ENCODE measurements at regions not wholly inside any gene's neighbourhood (a gene's known extent, or its start where the extent isn't known, plus 50 kb on each side); places are given as distances from the start of the nearest gene placed in this dataset.
"Not testable (repeated sequence)": the region's sequence is repeated elsewhere in the genome, so short reads cannot be mapped to it uniquely, and the experiment has no call there.

DNA sequence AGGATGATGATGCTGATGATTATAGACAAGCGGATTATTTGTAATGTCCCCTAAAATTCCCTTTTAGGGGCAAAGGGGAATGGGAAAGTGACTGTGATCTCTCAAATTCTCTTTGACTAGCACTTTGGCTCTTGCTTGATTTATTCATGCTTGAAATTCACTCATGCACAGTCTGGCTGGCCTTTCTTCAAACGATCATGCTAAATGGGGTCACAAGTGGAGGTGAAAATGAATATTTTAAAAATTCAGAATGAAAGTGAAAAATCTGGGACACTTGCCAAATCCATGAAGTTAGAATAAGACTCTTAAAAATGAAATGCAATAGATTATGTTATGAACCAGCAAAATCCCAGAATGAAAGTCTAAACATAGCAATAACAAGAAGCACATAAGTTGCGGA lies 173.4 kb upstream of the RAI2 start:
- POLR2A ChIA-PET (ENCODE audit: partially characterized antibody) = no interaction called here

DNA sequence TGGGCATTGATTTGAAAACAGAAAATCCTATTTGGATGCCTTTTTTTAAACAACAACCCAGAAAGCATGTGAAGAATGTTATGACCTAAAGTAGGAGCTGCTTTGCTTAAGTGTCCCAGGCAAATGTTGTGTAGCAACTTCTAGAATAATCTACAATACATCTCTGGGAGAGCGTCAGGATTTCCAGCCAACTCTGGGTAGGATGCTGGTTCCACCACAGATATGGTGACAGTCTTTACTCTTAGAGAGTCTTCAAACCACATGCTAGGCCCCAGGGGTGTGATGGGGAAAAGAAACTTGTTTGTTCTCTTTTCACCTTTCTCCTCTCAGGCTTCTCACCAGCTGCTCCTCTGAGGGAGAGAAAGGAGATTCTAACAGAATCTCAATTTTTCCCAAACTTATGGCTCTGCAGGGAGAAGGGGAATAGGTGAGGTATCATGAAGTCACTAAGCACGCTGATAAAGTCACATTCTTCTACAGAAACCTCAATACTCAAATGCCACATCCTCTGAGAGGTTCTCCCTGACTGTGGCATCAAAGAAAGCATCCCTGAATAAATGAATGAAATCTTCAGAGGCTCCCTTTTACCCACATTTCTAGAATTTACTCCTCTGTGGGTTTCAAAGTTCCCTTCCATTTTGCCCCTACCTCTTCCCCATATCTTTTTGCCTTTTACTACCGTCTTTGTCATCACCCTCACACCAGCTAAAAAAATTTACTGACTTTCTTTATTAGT lies 171.6 kb upstream of the RAI2 start:
- POLR2A ChIA-PET (ENCODE audit: partially characterized antibody) = no interaction called here
- H3K4me1 ChIP-seq (ENCODE audit: insufficient read depth, low read length) = no peaks in the 10 kb centered on the region
- H3K27ac Mint-ChIP-seq = no peak overlapping the region
- H3K9me3 ChIP-seq (ENCODE audit: control insufficient read depth in 1 of 2, low read length in 2 of 2) = no peaks in the 10 kb centered on the region
- H3K27me3 Mint-ChIP-seq = no peaks in the 10 kb centered on the region
- no peaks in the 10 kb centered on the region for H3K36me3 ChIP-seq (ENCODE audit: insufficient read depth, low read length)
- no peak for DNase-seq
- CTCF ChIA-PET (ENCODE audit: partially characterized antibody) = no interaction called here
- H3K27ac ChIP-seq (ENCODE audit: low read depth, low read length) = no peak overlapping the region
- intact Hi-C loops (cut with micrococcal nuclease) = no loop called here
- no peak overlapping the region for H3K4me3 ChIP-seq (ENCODE audit: low read length in 2 of 2)
- no peaks in the 10 kb centered on the region for H3K36me3 Mint-ChIP-seq
- H3K9me3 Mint-ChIP-seq = no peaks in the 10 kb centered on the region
- H3K4me1 Mint-ChIP-seq = no peaks in the 10 kb centered on the region
- H3K4me3 Mint-ChIP-seq = no peak overlapping the region
- no peaks in the 10 kb centered on the region for H3K27me3 ChIP-seq (ENCODE audit: insufficient read depth, low read length)

More for the DNA sequence above, 173.4 kb upstream of the RAI2 start:
- H3K4me1 Mint-ChIP-seq = no peaks in the 10 kb centered on the region
- no peak for DNase-seq
- no peaks in the 10 kb centered on the region for H3K27me3 Mint-ChIP-seq
- H3K4me3 Mint-ChIP-seq = no peak overlapping the region
- no peaks in the 10 kb centered on the region for H3K9me3 Mint-ChIP-seq
- Histone ChIP-seq H3K36me3 (ENCODE audit: insufficient read depth, low read length) (no peaks in the 10 kb centered on the region), H3K27ac (ENCODE audit: low read depth, low read length) (no peak overlapping the region), H3K27me3 (ENCODE audit: insufficient read depth, low read length) (no peaks in the 10 kb centered on the region), H3K4me3 (ENCODE audit: low read length in 2 of 2) (no peak overlapping the region), H3K4me1 (ENCODE audit: insufficient read depth, low read length) (no peaks in the 10 kb centered on the region), H3K9me3 (ENCODE audit: control insufficient read depth in 1 of 2, low read length in 2 of 2) (no peaks in the 10 kb centered on the region)
- intact Hi-C loops (cut with micrococcal nuclease) = no loop called here
- H3K36me3 Mint-ChIP-seq = no peaks in the 10 kb centered on the region
- CTCF ChIA-PET (ENCODE audit: partially characterized antibody) = no interaction called here
- H3K27ac Mint-ChIP-seq = no peak overlapping the region

DNA sequence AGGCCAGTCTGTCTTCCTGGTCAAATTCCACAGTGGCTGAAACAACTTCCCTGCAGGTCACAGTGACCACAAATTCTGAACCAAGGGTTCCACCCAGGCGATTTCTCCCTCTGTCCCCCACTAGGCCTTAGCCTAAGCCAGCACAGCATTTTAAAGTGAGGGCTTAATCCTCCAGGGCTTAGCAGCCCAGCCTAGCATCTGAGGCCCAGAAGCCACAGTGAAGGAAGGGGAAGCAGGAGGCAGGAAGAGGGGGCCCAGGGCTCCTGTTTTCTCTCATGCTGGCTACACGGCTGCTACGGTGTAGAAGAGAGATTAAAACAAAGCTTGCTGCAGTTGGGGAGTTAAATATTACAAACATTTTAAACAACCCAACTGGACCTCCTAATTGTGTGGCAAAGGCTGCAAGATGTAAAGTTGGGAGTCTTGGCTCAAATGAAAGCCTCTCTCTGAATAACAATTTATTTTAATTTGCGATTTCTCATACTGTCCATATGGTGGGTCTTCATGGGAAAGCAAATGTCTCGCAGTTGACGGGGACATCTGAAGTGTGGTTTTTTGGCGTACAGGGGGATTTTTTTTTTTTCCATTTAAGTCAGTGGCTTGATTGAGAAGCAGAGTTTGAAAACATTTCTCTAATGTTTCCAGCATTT lies 170.8 kb upstream of the RAI2 start:
- no peaks in the 10 kb centered on the region for H3K36me3 Mint-ChIP-seq
- H3K4me3 Mint-ChIP-seq = no peak overlapping the region
- Histone ChIP-seq H3K36me3 (ENCODE audit: insufficient read depth, low read length) (no peaks in the 10 kb centered on the region), H3K4me1 (ENCODE audit: insufficient read depth, low read length) (no peaks in the 10 kb centered on the region), H3K27me3 (ENCODE audit: insufficient read depth, low read length) (no peaks in the 10 kb centered on the region), H3K9me3 (ENCODE audit: control insufficient read depth in 1 of 2, low read length in 2 of 2) (no peaks in the 10 kb centered on the region), H3K27ac (ENCODE audit: low read depth, low read length) (no peak overlapping the region), H3K4me3 (ENCODE audit: low read length in 2 of 2) (no peak overlapping the region)
- no peak for DNase-seq
- no peaks in the 10 kb centered on the region for H3K9me3 Mint-ChIP-seq
- CTCF ChIA-PET (ENCODE audit: partially characterized antibody) = no interaction called here
- no peaks in the 10 kb centered on the region for H3K4me1 Mint-ChIP-seq
- H3K27me3 Mint-ChIP-seq = no peaks in the 10 kb centered on the region
- POLR2A ChIA-PET (ENCODE audit: partially characterized antibody) = no interaction called here
- H3K27ac Mint-ChIP-seq = no peak overlapping the region
- intact Hi-C loops (cut with micrococcal nuclease) = no loop called here

DNA sequence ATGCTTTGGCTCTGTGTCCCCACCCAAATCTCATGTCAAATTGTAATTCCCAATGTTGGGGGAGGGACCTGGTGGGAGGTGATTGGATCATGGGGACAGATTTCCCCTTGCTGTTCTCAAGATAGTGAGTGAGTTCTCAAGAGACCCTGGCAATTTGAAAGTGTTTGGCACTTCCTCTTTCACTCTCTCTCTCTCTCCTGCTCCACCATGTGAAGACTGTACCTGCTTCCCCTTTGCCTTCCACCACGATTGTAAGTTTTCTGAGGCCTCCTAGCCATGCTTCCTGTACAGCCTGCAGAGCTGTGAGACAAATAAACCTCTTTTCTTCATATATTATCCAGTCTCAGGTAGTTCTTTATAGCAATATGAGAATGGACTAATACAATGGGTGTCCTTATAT lies 169.6 kb upstream of the RAI2 start:
- H3K9me3 Mint-ChIP-seq; H3K4me3 ChIP-seq (ENCODE audit: low read length in 2 of 2); DNase-seq; H3K36me3 ChIP-seq (ENCODE audit: insufficient read depth, low read length); H3K36me3 Mint-ChIP-seq; H3K4me1 ChIP-seq (ENCODE audit: insufficient read depth, low read length); H3K4me1 Mint-ChIP-seq; H3K27me3 Mint-ChIP-seq; H3K27ac ChIP-seq (ENCODE audit: low read depth, low read length); H3K9me3 ChIP-seq (ENCODE audit: control insufficient read depth in 1 of 2, low read length in 2 of 2); intact Hi-C loops (cut with micrococcal nuclease); POLR2A ChIA-PET (ENCODE audit: partially characterized antibody); H3K27me3 ChIP-seq (ENCODE audit: insufficient read depth, low read length); H3K4me3 Mint-ChIP-seq; CTCF ChIA-PET (ENCODE audit: partially characterized antibody): not testable (repeated sequence)
- peak overlapping the region in 1 of 7 donors; percentile 2 for H3K27ac Mint-ChIP-seq

DNA sequence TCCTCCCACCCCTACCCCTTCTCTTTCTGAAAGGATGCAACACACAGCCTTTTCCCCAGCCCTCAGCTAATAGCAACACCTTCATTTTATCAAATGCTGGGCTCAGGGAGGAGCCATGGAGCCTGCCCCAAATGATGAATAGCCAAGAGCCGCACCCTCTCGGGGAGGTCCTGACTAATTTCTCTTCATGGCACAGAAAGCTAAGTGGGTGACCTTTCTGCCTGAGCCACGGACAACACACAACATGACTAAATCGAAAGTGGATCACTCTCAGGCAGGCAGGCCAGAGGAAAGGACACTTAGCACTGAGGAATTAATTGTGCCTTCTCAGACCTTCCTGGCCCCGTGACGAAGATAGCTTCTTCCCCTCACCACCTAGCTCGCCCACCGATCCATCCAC lies 165.1 kb upstream of the RAI2 start:
- no peaks in the 10 kb centered on the region for H3K4me1 ChIP-seq (ENCODE audit: insufficient read depth, low read length)
- Mint-ChIP-seq H3K27me3 (peaks cover 0 to 2% of the 10 kb centered on the region in 2 donors), H3K4me1 (no peaks in the 10 kb centered on the region), H3K36me3 (no peaks in the 10 kb centered on the region), H3K9me3 (no peaks in the 10 kb centered on the region), H3K27ac (no peak overlapping the region), H3K4me3 (no peak overlapping the region)
- no peak for DNase-seq
- H3K9me3 ChIP-seq (ENCODE audit: control insufficient read depth in 1 of 2, low read length in 2 of 2) = no peaks in the 10 kb centered on the region
- H3K4me3 ChIP-seq (ENCODE audit: low read length in 2 of 2) = no peak overlapping the region
- intact Hi-C loops (cut with micrococcal nuclease) = no loop called here
- no peaks in the 10 kb centered on the region for H3K36me3 ChIP-seq (ENCODE audit: insufficient read depth, low read length)
- H3K27ac ChIP-seq (ENCODE audit: low read depth, low read length) = no peak overlapping the region
- no peaks in the 10 kb centered on the region for H3K27me3 ChIP-seq (ENCODE audit: insufficient read depth, low read length)
- POLR2A ChIA-PET (ENCODE audit: partially characterized antibody) = no interaction called here
- CTCF ChIA-PET (ENCODE audit: partially characterized antibody) = no interaction called here

DNA sequence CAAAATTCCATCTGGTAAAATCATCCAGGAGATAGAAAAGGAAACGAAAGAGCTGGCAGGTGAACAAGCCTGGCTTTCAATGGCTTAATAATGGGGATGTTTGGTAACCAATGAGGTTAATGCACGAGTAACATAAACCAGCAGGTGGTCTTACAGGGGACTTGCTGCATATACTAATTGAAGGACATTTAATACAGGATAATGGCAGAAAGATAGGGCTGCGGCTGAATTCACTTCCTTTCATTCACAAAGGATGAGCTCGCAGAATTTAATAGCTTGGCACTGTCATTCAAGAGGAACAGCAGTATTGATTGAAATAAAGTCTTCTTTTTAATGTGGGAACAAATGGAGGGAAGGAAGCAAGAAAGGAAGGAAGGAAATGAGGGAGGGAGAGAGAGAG lies 156.3 kb upstream of the RAI2 start:
- H3K36me3 Mint-ChIP-seq = no peaks in the 10 kb centered on the region
- no peak overlapping the region for H3K4me3 ChIP-seq (ENCODE audit: low read length in 2 of 2)
- no peaks in the 10 kb centered on the region for H3K4me1 ChIP-seq (ENCODE audit: insufficient read depth, low read length)
- H3K27ac ChIP-seq (ENCODE audit: low read depth, low read length) = no peak overlapping the region
- no peak overlapping the region for H3K27ac Mint-ChIP-seq
- H3K27me3 ChIP-seq (ENCODE audit: insufficient read depth, low read length) = no peaks in the 10 kb centered on the region
- DNase-seq = no peak
- H3K9me3 ChIP-seq (ENCODE audit: control insufficient read depth in 1 of 2, low read length in 2 of 2) = no peaks in the 10 kb centered on the region
- H3K27me3 Mint-ChIP-seq = peaks cover 0 to 1% of the 10 kb centered on the region in 2 donors
- H3K36me3 ChIP-seq (ENCODE audit: insufficient read depth, low read length) = no peaks in the 10 kb centered on the region
- ChIA-PET CTCF (ENCODE audit: partially characterized antibody) (no interaction called here), POLR2A (ENCODE audit: partially characterized antibody) (no interaction called here)
- intact Hi-C loops (cut with micrococcal nuclease) = no loop called here
- H3K4me1 Mint-ChIP-seq = no peaks in the 10 kb centered on the region
- H3K4me3 Mint-ChIP-seq = no peak overlapping the region
- peaks cover 0 to 6% (median 0%) of the 10 kb centered on the region in 8 donors for H3K9me3 Mint-ChIP-seq

GRCh38 chrX:18016941-18017340 lies 155.8 kb upstream of the RAI2 start:
- Histone ChIP-seq H3K27ac (ENCODE audit: low read depth, low read length) (no peak overlapping the region), H3K36me3 (ENCODE audit: insufficient read depth, low read length) (no peaks in the 10 kb centered on the region), H3K9me3 (ENCODE audit: control insufficient read depth in 1 of 2, low read length in 2 of 2) (no peaks in the 10 kb centered on the region), H3K4me1 (ENCODE audit: insufficient read depth, low read length) (no peaks in the 10 kb centered on the region), H3K27me3 (ENCODE audit: insufficient read depth, low read length) (no peaks in the 10 kb centered on the region), H3K4me3 (ENCODE audit: low read length in 2 of 2) (no peak overlapping the region)
- DNase-seq = no peak
- Mint-ChIP-seq H3K36me3 (no peaks in the 10 kb centered on the region), H3K9me3 (peaks cover 0 to 7% (median 0%) of the 10 kb centered on the region in 8 donors), H3K27me3 (peaks cover 0 to 1% of the 10 kb centered on the region in 2 donors), H3K4me3 (no peak overlapping the region), H3K4me1 (no peaks in the 10 kb centered on the region), H3K27ac (no peak overlapping the region)
- ChIA-PET CTCF (ENCODE audit: partially characterized antibody) (no interaction called here), POLR2A (ENCODE audit: partially characterized antibody) (no interaction called here)
- intact Hi-C loops (cut with micrococcal nuclease) = no loop called here

Data from CD4-positive, alpha-beta memory T cell (primary cell).